ENCODE measurements at regions not wholly inside any gene's neighbourhood (a gene's known extent, or its start where the extent isn't known, plus 50 kb on each side); places are given as distances from the start of the nearest gene placed in this dataset.

DNA sequence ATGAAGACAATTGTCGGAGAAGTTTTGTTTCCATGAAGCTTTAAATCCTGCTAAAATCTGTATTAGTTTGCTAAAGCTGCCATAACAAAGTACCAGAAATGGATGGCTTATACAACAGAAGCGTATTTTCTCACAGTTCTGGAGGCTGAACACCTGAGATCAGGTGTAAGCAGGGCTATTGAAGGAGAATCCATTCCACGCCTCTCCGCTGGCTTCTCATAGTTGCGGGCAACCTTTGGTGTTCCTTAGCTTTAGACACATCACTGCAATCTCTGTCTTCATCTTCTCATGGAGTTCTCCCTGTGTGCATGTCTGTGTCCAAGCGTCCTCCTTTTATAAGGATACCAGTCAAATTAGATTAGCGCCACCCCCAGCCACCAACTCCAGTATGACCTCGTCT, 159.9 kb upstream of the CDYL start:
- TF ChIP-seq, protein P1, sequence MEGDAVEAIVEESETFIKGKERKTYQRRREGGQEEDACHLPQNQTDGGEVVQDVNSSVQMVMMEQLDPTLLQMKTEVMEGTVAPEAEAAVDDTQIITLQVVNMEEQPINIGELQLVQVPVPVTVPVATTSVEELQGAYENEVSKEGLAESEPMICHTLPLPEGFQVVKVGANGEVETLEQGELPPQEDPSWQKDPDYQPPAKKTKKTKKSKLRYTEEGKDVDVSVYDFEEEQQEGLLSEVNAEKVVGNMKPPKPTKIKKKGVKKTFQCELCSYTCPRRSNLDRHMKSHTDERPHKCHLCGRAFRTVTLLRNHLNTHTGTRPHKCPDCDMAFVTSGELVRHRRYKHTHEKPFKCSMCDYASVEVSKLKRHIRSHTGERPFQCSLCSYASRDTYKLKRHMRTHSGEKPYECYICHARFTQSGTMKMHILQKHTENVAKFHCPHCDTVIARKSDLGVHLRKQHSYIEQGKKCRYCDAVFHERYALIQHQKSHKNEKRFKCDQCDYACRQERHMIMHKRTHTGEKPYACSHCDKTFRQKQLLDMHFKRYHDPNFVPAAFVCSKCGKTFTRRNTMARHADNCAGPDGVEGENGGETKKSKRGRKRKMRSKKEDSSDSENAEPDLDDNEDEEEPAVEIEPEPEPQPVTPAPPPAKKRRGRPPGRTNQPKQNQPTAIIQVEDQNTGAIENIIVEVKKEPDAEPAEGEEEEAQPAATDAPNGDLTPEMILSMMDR (conservative IDR thresholded peaks at IDR 0.05), result no peak
- peaks cover 9% of the 10 kb centered on the region for H3K9me3 Mint-ChIP-seq
- DNase-seq (ENCODE audit: extremely low spot score, unreplicated experiment), result no peak
- peaks cover 4% of the 10 kb centered on the region for H3K36me3 Mint-ChIP-seq
- no peak overlapping the region for H3K27ac Mint-ChIP-seq
- peaks cover 4% of the 10 kb centered on the region for H3K27me3 Mint-ChIP-seq
- no peak overlapping the region for H3K4me3 Mint-ChIP-seq
- peaks cover 5% of the 10 kb centered on the region for H3K4me1 Mint-ChIP-seq (ENCODE audit: unreplicated experiment)

DNA sequence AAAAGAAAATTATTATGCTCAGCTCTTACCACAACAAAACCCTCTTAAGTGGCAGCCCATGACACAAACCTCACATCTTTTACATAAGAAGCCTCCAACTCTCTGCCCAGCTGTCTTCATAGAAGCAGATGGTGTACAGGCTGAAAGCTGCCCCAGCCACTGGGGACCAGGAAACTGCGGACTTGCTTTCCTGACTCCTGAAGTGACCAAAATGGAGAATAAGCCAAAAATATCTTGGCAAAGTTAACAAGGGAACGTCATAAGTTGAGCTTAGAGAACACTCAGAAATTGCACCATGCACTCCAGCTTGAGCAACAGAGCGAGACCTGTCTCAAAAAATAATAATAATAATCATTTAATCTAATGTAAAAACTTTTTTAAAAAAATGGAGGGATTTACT, 160.3 kb upstream of the CDYL start:
- TF ChIP-seq, protein P1 (conservative IDR thresholded peaks at IDR 0.05), result no peak
- peaks cover 6% of the 10 kb centered on the region for H3K9me3 Mint-ChIP-seq
- peaks cover 4% of the 10 kb centered on the region for H3K27me3 Mint-ChIP-seq
- H3K27ac Mint-ChIP-seq, result no peak overlapping the region
- no peak for DNase-seq (ENCODE audit: extremely low spot score, unreplicated experiment)
- no peak overlapping the region for H3K4me3 Mint-ChIP-seq
- H3K4me1 Mint-ChIP-seq (ENCODE audit: unreplicated experiment), result peaks cover 9% of the 10 kb centered on the region
- peaks cover 2% of the 10 kb centered on the region for H3K36me3 Mint-ChIP-seq

DNA sequence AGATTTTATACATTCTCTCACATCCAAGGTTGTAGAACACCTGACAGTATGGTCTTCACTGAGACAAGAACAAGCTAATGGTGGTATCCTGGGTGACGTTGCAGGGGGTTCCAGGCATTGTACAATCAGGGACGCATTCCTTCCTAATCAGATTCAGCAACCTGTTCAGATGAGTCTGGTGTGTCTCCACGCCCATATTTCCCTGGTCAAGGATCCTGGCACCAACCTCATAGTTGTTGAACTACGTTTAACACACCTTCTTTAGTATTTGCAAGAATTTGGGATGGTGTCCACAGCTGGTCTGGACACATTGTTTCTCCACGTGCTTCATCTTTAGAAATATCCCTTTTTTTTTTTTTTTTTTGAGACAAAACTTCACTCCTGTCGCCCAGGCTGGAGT, 161.0 kb upstream of the CDYL start:
- H3K4me3 Mint-ChIP-seq, result no peak overlapping the region
- no peak for DNase-seq (ENCODE audit: extremely low spot score, unreplicated experiment)
- H3K4me1 Mint-ChIP-seq (ENCODE audit: unreplicated experiment), result peaks cover 9% of the 10 kb centered on the region
- H3K27ac Mint-ChIP-seq, result no peak overlapping the region
- H3K27me3 Mint-ChIP-seq, result peaks cover 4% of the 10 kb centered on the region
- H3K36me3 Mint-ChIP-seq, result no peaks in the 10 kb centered on the region
- TF ChIP-seq, protein P1 (conservative IDR thresholded peaks at IDR 0.05), result no peak
- no peaks in the 10 kb centered on the region for H3K9me3 Mint-ChIP-seq

DNA sequence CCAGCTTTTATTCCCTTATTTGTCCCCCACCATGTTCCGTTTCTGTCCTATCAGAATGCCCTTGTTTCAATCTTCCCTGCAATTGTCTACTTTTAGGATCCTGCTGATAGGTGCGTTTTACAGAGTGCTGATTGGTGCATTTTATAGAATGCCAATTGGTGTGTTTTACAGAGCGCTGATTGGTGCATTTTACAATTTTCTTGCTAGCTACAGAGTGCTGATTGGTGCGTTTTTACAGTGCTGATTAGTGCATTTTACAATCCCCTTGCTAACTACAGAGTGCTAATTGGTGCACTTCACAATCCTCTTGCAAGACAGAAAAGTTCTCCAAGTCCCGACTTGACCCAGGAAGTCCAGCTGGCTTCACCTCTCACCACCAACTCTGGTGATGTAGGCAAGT, 161.6 kb upstream of the CDYL start:
- DNase-seq (ENCODE audit: extremely low spot score, unreplicated experiment), result no peak
- peaks cover 4% of the 10 kb centered on the region for H3K27me3 Mint-ChIP-seq
- TF ChIP-seq, protein P1 (conservative IDR thresholded peaks at IDR 0.05), result no peak
- no peak overlapping the region for H3K4me3 Mint-ChIP-seq
- H3K27ac Mint-ChIP-seq, result no peak overlapping the region
- H3K4me1 Mint-ChIP-seq (ENCODE audit: unreplicated experiment), result peaks cover 8% of the 10 kb centered on the region
- H3K36me3 Mint-ChIP-seq, result no peaks in the 10 kb centered on the region
- no peaks in the 10 kb centered on the region for H3K9me3 Mint-ChIP-seq

DNA sequence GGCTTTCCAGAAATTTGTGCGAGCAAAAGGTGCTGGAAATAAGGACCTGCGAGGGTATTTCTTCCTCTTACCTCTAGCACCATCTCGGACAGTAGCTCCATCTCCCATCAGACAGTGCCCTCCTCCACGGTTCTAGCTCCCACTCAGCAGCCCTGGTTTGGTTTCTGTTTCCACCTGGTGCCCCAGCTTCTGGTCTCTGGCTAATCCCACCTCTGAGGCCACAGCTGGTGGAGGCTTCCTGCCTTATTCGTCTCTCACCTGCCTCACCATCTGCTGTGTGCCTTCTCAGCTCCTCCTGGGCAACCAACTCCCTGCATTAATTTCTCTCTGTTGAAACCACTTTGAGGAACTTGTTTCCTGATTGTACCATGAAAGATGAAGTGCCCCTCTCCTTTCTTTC, 162.4 kb upstream of the CDYL start:
- peaks cover 8% of the 10 kb centered on the region for H3K4me1 Mint-ChIP-seq (ENCODE audit: unreplicated experiment)
- TF ChIP-seq, protein P1 (conservative IDR thresholded peaks at IDR 0.05), result no peak
- no peaks in the 10 kb centered on the region for H3K36me3 Mint-ChIP-seq
- no peak overlapping the region for H3K27ac Mint-ChIP-seq
- H3K27me3 Mint-ChIP-seq, result peaks cover 4% of the 10 kb centered on the region
- no peaks in the 10 kb centered on the region for H3K9me3 Mint-ChIP-seq
- no peak overlapping the region for H3K4me3 Mint-ChIP-seq
- DNase-seq (ENCODE audit: extremely low spot score, unreplicated experiment), result no peak

DNA sequence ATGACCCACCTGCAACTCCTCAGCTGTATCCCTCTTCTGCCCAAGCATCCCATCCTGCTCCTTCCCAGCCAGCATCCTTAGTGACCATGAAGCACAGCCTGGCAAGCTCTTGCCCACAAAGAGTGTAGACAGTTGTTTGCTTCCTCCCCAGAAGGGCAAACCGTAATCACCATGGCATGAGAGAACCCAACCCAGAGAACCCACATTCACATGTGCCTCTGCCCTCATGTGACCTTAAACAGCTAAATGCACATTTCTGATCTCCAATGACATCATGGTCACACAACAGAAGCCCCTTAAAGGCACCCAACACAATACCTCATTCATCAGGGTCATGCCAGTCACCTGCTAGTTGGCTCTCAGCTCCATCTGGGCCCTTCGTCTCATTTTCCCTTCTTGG, 162.8 kb upstream of the CDYL start:
- Mint-ChIP-seq H3K36me3 (no peaks in the 10 kb centered on the region), H3K4me1 (ENCODE audit: unreplicated experiment) (peaks cover 8% of the 10 kb centered on the region), H3K27me3 (peaks cover 4% of the 10 kb centered on the region), H3K9me3 (no peaks in the 10 kb centered on the region), H3K27ac (no peak overlapping the region), H3K4me3 (no peak overlapping the region)
- DNase-seq (ENCODE audit: extremely low spot score, unreplicated experiment), result no peak
- TF ChIP-seq, protein P1 (conservative IDR thresholded peaks at IDR 0.05), result no peak

All from type B pancreatic cell (in vitro differentiated cells).